H9 (cell line): ENCODE measurements at regions not wholly inside any gene's neighbourhood (a gene's known extent, or its start where the extent isn't known, plus 50 kb on each side); places are given as distances from the start of the nearest gene placed in this dataset.

Source experiments
- DNase-seq: peaks from one replicate; pipeline ENCODE4 v3.0.0-alpha.2; 2017
- H2AFZ ChIP-seq: one replicate; pipeline ENCODE4 v1.6.1; 2013; ENCODE audit warnings: mild to moderate bottlenecking, low read length, control low read depth, moderate library complexity
- H2AK5ac ChIP-seq: 2 replicates; pipeline ENCODE4 v1.6.1; 2013; ENCODE audit warnings: low read length, control low read depth, mixed read lengths; ENCODE audit not compliant: insufficient read length
- H2BK120ac ChIP-seq: one replicate; pipeline ENCODE4 v1.6.1; 2013; ENCODE audit warnings: low read depth, mild to moderate bottlenecking, low read length, control low read depth, inconsistent platforms; ENCODE audit not compliant: poor library complexity, severe bottlenecking
- H2BK12ac ChIP-seq: 2 replicates; pipeline ENCODE4 v1.6.1; 2013; ENCODE audit warnings: low read length, control low read depth, mixed read lengths, low read depth; ENCODE audit not compliant: insufficient read length
- H2BK15ac ChIP-seq: 2 replicates; pipeline ENCODE4 v1.6.1; 2013; ENCODE audit warnings: low read depth, low read length, control low read depth
- H2BK20ac ChIP-seq: one replicate; pipeline ENCODE4 v1.6.1; 2013; ENCODE audit warnings: low read depth, mild to moderate bottlenecking, low read length, control low read depth, inconsistent platforms; ENCODE audit not compliant: poor library complexity, severe bottlenecking
- H2BK5ac ChIP-seq: 2 replicates; pipeline ENCODE4 v1.6.1; 2013; ENCODE audit warnings: low read length, control low read depth, mixed read lengths; ENCODE audit not compliant: insufficient read length
- H3K14ac ChIP-seq: 2 replicates; pipeline ENCODE4 v1.6.1; 2013; ENCODE audit warnings: low read length, control low read depth; ENCODE audit not compliant: insufficient read depth
- H3K18ac ChIP-seq: 2 replicates; pipeline ENCODE4 v1.6.1; 2013; ENCODE audit warnings: low read depth, mild to moderate bottlenecking, mixed read lengths, low read length, control low read depth; ENCODE audit not compliant: insufficient read length
- H3K23ac ChIP-seq: 2 replicates; pipeline ENCODE4 v1.6.1; 2013; ENCODE audit warnings: low read length, control low read depth, mixed read lengths, low read depth; ENCODE audit not compliant: insufficient read length
- H3K23me2 ChIP-seq: 2 replicates; pipeline ENCODE4 v1.6.1; 2013; ENCODE audit warnings: low read depth, mild to moderate bottlenecking, mixed read lengths, low read length, control low read depth; ENCODE audit not compliant: insufficient read length, poor library complexity, severe bottlenecking
- H3K27ac ChIP-seq: 2 replicates; pipeline ENCODE4 v1.5.1; 2013; ENCODE audit warnings: low read length, control low read depth, mixed read lengths, low read depth; ENCODE audit not compliant: insufficient read length
- H3K27me3 ChIP-seq: 2 replicates; pipeline ENCODE4 v1.6.1; 2013; ENCODE audit warnings: low read length, control low read depth, inconsistent platforms; ENCODE audit not compliant: insufficient read depth
- H3K4ac ChIP-seq: 2 replicates; pipeline ENCODE4 v1.6.1; 2013; ENCODE audit warnings: low read depth, mild to moderate bottlenecking, control low read depth, inconsistent platforms, low read length, moderate library complexity
- H3K4me1 ChIP-seq: 2 replicates; pipeline ENCODE4 v1.6.1; 2013; ENCODE audit warnings: low read length, control low read depth, inconsistent platforms; ENCODE audit not compliant: insufficient read depth
- H3K4me2 ChIP-seq: 2 replicates; pipeline ENCODE4 v1.6.1; 2013; ENCODE audit warnings: low read length, control low read depth, mixed read lengths; ENCODE audit not compliant: insufficient read length, insufficient read depth
- H3K56ac ChIP-seq: 2 replicates; pipeline ENCODE4 v1.6.1; 2013; ENCODE audit warnings: low read depth, mild to moderate bottlenecking, mixed read lengths, low read length, control low read depth; ENCODE audit not compliant: insufficient read length
- H3K79me1 ChIP-seq: 2 replicates; pipeline ENCODE4 v1.6.1; 2013; ENCODE audit warnings: low read depth, mild to moderate bottlenecking, moderate library complexity, low read length, control low read depth, inconsistent platforms; ENCODE audit not compliant: insufficient read depth, poor library complexity, severe bottlenecking
- H3K79me2 ChIP-seq: 2 replicates; pipeline ENCODE4 v1.6.1; 2013; ENCODE audit warnings: low read length, control low read depth, inconsistent platforms; ENCODE audit not compliant: insufficient read depth
- H3K9ac ChIP-seq: 2 replicates; pipeline ENCODE4 v1.6.1; 2013; ENCODE audit warnings: low read length, control low read depth, mixed read lengths; ENCODE audit not compliant: insufficient read length; ENCODE audit errors: extremely low read depth
- H3K9me3 ChIP-seq: one replicate; pipeline ENCODE4 v1.6.1; 2013; ENCODE audit warnings: low read depth, low read length, inconsistent platforms; ENCODE audit not compliant: control insufficient read depth
- H3T11ph ChIP-seq: one replicate; pipeline ENCODE4 v1.6.1; 2013; ENCODE audit warnings: mild to moderate bottlenecking, low read length, control low read depth, inconsistent platforms
- H4K20me1 ChIP-seq: one replicate; pipeline ENCODE4 v1.6.1; 2013; ENCODE audit not compliant: control insufficient read depth, insufficient read length, insufficient read depth
- H4K5ac ChIP-seq: 2 replicates; pipeline ENCODE4 v1.6.1; 2013; ENCODE audit warnings: low read depth, mild to moderate bottlenecking, mixed read lengths, low read length, control low read depth; ENCODE audit not compliant: insufficient read length
- H4K8ac ChIP-seq: replicated peaks from 2 replicates; pipeline ENCODE4 v1.6.1; 2013; ENCODE audit warnings: low read length, control low read depth, mixed read lengths, low read depth; ENCODE audit not compliant: insufficient read length
- H4K91ac ChIP-seq: 2 replicates; pipeline ENCODE4 v1.6.1; 2013; ENCODE audit warnings: low read depth, mild to moderate bottlenecking, moderate library complexity, mixed read lengths, low read length, control low read depth; ENCODE audit not compliant: insufficient read length
- H3K27ac Mint-ChIP-seq, 3 experiments: 2 replicates in 2 of 3; 3 replicates in 1 of 3; pipeline ENCODE4 v1.8.0; 2020 to 2021; ENCODE audit warnings: mixed read lengths in 3 of 3, mild to moderate bottlenecking in 1 of 3, moderate library complexity in 1 of 3
- H3K27me3 Mint-ChIP-seq: 2 replicates; pipeline ENCODE4 v1.8.0; 2021; ENCODE audit warnings: low read depth, mild to moderate bottlenecking, moderate library complexity, mixed read lengths
- H3K36me3 Mint-ChIP-seq, 3 experiments: 2 replicates in 2 of 3; 3 replicates in 1 of 3; pipeline ENCODE4 v1.8.0; 2020 to 2021; ENCODE audit warnings: low read depth in 3 of 3, mixed read lengths in 3 of 3; ENCODE audit not compliant: insufficient read depth in 1 of 3
- H3K4me1 Mint-ChIP-seq, 2 experiments: 2 replicates each; pipeline ENCODE4 v1.8.0; 2020; ENCODE audit warnings: mixed read lengths in 2 of 2
- H3K4me3 Mint-ChIP-seq, 2 experiments: 2 replicates in 1 of 2; 3 replicates in 1 of 2; pipeline ENCODE4 v1.8.0; 2020 to 2021; ENCODE audit warnings: mild to moderate bottlenecking in 2 of 2, mixed read lengths in 2 of 2, moderate library complexity in 1 of 2
- H3K9me3 Mint-ChIP-seq, 2 experiments: 2 replicates in 1 of 2; 3 replicates in 1 of 2; pipeline ENCODE4 v1.8.0; 2020; ENCODE audit warnings: mild to moderate bottlenecking in 2 of 2, mixed read lengths in 2 of 2, moderate library complexity in 1 of 2
- CTCF ChIP-seq: fragments of 200-600 bp; sonication (generic); conservative IDR thresholded peaks from 3 replicates; pipeline ENCODE4 v1.8.0; 2021; ENCODE audit warnings: antibody characterized with exemption, mild to moderate bottlenecking
- WGBS: extraction: QIAGEN DNeasy Blood & Tissue Kit; methylation state at CpG from one replicate; pipeline ENCODE4 v1.1.7; 2013; ENCODE audit warnings: missing lambda C conversion rate, low lambda C conversion rate, mixed read lengths; ENCODE audit not compliant: insufficient read length; ENCODE audit errors: extremely low coverage; 5-methylcytosine and 5-hydroxymethylcytosine counted together

GRCh38 chr10:121169406-121169805, 318.2 kb downstream of the WDR11 start:
- no peaks in the 10 kb centered on the region for H3K9me3 Mint-ChIP-seq
- H3K18ac ChIP-seq: no peak overlapping the region
- H3K9me3 ChIP-seq: no peaks in the 10 kb centered on the region
- H3K14ac ChIP-seq: no peak overlapping the region
- WGBS: no CpG with 5 or more reads among the region's 3 CpGs
- no peak overlapping the region for H2AK5ac ChIP-seq
- no peak overlapping the region for H2BK20ac ChIP-seq
- no peak overlapping the region for H3K27ac ChIP-seq
- no peaks in the 10 kb centered on the region for H3K79me1 ChIP-seq
- peaks cover 2 to 3% of the 10 kb centered on the region in 2 experiments; a peak in 1 of 4 replicates for H3K4me1 Mint-ChIP-seq
- H3T11ph ChIP-seq: no peak overlapping the region
- H2BK5ac ChIP-seq: no peak overlapping the region
- no peak overlapping the region for H3K56ac ChIP-seq
- H3K4me1 ChIP-seq: no peaks in the 10 kb centered on the region
- no peaks in the 10 kb centered on the region for H4K20me1 ChIP-seq
- H2BK15ac ChIP-seq: no peak overlapping the region
- no peak overlapping the region for H2AFZ ChIP-seq
- H3K27ac Mint-ChIP-seq: no peak overlapping the region
- H4K8ac ChIP-seq: no peak overlapping the region
- H3K79me2 ChIP-seq: no peaks in the 10 kb centered on the region
- no peak overlapping the region for H3K9ac ChIP-seq
- H3K4me2 ChIP-seq: no peak overlapping the region
- no peak overlapping the region for H4K91ac ChIP-seq
- H2BK12ac ChIP-seq: no peak overlapping the region
- H3K23me2 ChIP-seq: no peaks in the 10 kb centered on the region
- no peak overlapping the region for H4K5ac ChIP-seq
- no peak overlapping the region for H3K4ac ChIP-seq
- no peak overlapping the region for H3K4me3 Mint-ChIP-seq
- H3K36me3 Mint-ChIP-seq: no peaks in the 10 kb centered on the region
- H3K27me3 Mint-ChIP-seq: no peaks in the 10 kb centered on the region
- no peak overlapping the region for H2BK120ac ChIP-seq
- no peaks in the 10 kb centered on the region for H3K27me3 ChIP-seq
- H3K23ac ChIP-seq: no peak overlapping the region
- no peak for DNase-seq
- TF ChIP-seq CTCF: no peak
